Uterus (tissue), 3 donors: ENCODE measurements at regions not wholly inside any gene's neighbourhood (a gene's known extent, or its start where the extent isn't known, plus 50 kb on each side); places are given as distances from the start of the nearest gene placed in this dataset.

ENCODE experiments used
- DNase-seq, 2 donors: peaks; one replicate each; pipeline ENCODE4 v3.0.0-alpha.2; 2019 to 2020
- H3K27ac ChIP-seq, 2 donors: fragments of 200-600 bp; sonication (generic); 1 replicate in 1 of 2; 2 replicates in 1 of 2; pipeline ENCODE4 v1.5.1; 2016 to 2018
- H3K27me3 ChIP-seq, 2 donors: fragments of 200-600 bp; sonication (generic); one replicate each; pipeline ENCODE4 v1.5.1; 2018 to 2019; ENCODE audit warnings: control low read depth in 1 of 2
- H3K36me3 ChIP-seq, 2 donors: fragments of 200-600 bp; sonication (generic); one replicate each; pipeline ENCODE4 v1.5.1; 2019; ENCODE audit warnings: control low read depth in 1 of 2
- H3K4me1 ChIP-seq, 2 donors: fragments of 200-600 bp; sonication (generic); one replicate each; pipeline ENCODE4 v1.5.1; 2018 to 2019; ENCODE audit warnings: control low read depth in 1 of 2
- H3K4me3 ChIP-seq, 2 donors: fragments of 200-600 bp; sonication (generic); 1 replicate in 1 of 2; 2 replicates in 1 of 2; pipeline ENCODE4 v1.5.1; 2018 to 2019; ENCODE audit warnings: mild to moderate bottlenecking in 1 of 2
- H3K9me3 ChIP-seq, 2 donors: fragments of 200-600 bp; sonication (generic); one replicate each; pipeline ENCODE4 v1.5.1; 2019; ENCODE audit warnings: control low read depth in 1 of 2
- CTCF ChIP-seq, 4 experiments: fragments of 200-600 bp in 2 of 4; fragments of 450-650 bp in 2 of 4; sonication (generic) in 2 of 4; IDR thresholded peaks; one replicate each; pipeline ENCODE4 v1.5.1; 2016 to 2019; ENCODE audit warnings: antibody characterized with exemption in 4 of 4, mild to moderate bottlenecking in 2 of 4, moderate library complexity in 1 of 4
- POLR2A ChIP-seq, 2 donors: fragments of 450-650 bp; IDR thresholded peaks; one replicate each; pipeline ENCODE4 v1.6.1; 2016; ENCODE audit warnings: antibody characterized with exemption in 2 of 2, mild to moderate bottlenecking in 1 of 2, moderate library complexity in 1 of 2
- intact Hi-C: fragments of 100-400 bp; cut with DNase I; formaldehyde crosslinking; loops from one replicate; pipeline ENCODE4 v1.15.1; 2023; ENCODE audit warnings: low total_unique reads
- donor health status: DM: yes; HTN: yes; CAD: no.

- no peak overlapping the region for H3K27ac ChIP-seq
- H3K4me1 ChIP-seq, result no peaks in the 10 kb centered on the region
- intact Hi-C loops, result no loop called here
- no peak overlapping the region for H3K4me3 ChIP-seq
- no peaks in the 10 kb centered on the region for H3K27me3 ChIP-seq
- DNase-seq, result no peak
- TF ChIP-seq CTCF (IDR thresholded peaks at IDR 0.05) (no peak), POLR2A (IDR thresholded peaks at IDR 0.05) (no peak)
- H3K36me3 ChIP-seq, result no peaks in the 10 kb centered on the region
- H3K9me3 ChIP-seq, result no peaks in the 10 kb centered on the region
Observed at GRCh38 chr2:160878618-160879017, 281.6 kb upstream of the TANK start.

- H3K4me1 ChIP-seq, result no peaks in the 10 kb centered on the region
- no peak overlapping the region for H3K27ac ChIP-seq
- H3K27me3 ChIP-seq, result no peaks in the 10 kb centered on the region
- no peak for DNase-seq
- intact Hi-C loops, result no loop called here
- no peaks in the 10 kb centered on the region for H3K36me3 ChIP-seq
- H3K4me3 ChIP-seq, result no peak overlapping the region
- no peak for TF ChIP-seq CTCF (IDR thresholded peaks at IDR 0.05)
- no peak for TF ChIP-seq POLR2A (IDR thresholded peaks at IDR 0.05)
- H3K9me3 ChIP-seq, result no peaks in the 10 kb centered on the region
Observed at GRCh38 chr2:160882906-160883305, 277.3 kb upstream of the TANK start.

GRCh38 chr2:160884056-160884455 lies 276.2 kb upstream of the TANK start:
- H3K4me3 ChIP-seq, result no peak overlapping the region
- TF ChIP-seq POLR2A (IDR thresholded peaks at IDR 0.05), result no peak
- no peak for TF ChIP-seq CTCF (IDR thresholded peaks at IDR 0.05)
- intact Hi-C loops, result no loop called here
- H3K36me3 ChIP-seq, result no peaks in the 10 kb centered on the region
- no peaks in the 10 kb centered on the region for H3K4me1 ChIP-seq
- H3K9me3 ChIP-seq, result no peaks in the 10 kb centered on the region
- no peak overlapping the region for H3K27ac ChIP-seq
- no peaks in the 10 kb centered on the region for H3K27me3 ChIP-seq
- no peak for DNase-seq

- H3K27me3 ChIP-seq, result no peaks in the 10 kb centered on the region
- no peak overlapping the region for H3K27ac ChIP-seq
- intact Hi-C loops, result no loop called here
- no peaks in the 10 kb centered on the region for H3K9me3 ChIP-seq
- TF ChIP-seq CTCF (IDR thresholded peaks at IDR 0.05) (no peak), POLR2A (IDR thresholded peaks at IDR 0.05) (no peak)
- no peak overlapping the region for H3K4me3 ChIP-seq
- H3K36me3 ChIP-seq, result no peaks in the 10 kb centered on the region
- H3K4me1 ChIP-seq, result no peaks in the 10 kb centered on the region
- no peak for DNase-seq
Observed at GRCh38 chr2:160889439-160890170, 270.6 kb upstream of the TANK start.

GRCh38 chr2:160890667-160891352 lies 269.4 kb upstream of the TANK start:
- no peak for DNase-seq
- Histone ChIP-seq H3K27me3 (no peaks in the 10 kb centered on the region), H3K9me3 (no peaks in the 10 kb centered on the region), H3K4me3 (no peak overlapping the region), H3K36me3 (no peaks in the 10 kb centered on the region), H3K27ac (no peak overlapping the region), H3K4me1 (no peaks in the 10 kb centered on the region)
- TF ChIP-seq CTCF (IDR thresholded peaks at IDR 0.05) (no peak), POLR2A (IDR thresholded peaks at IDR 0.05) (no peak)
- intact Hi-C loops, result no loop called here
